SK-N-SH (cell line): ENCODE measurements at regions not wholly inside any gene's neighbourhood (a gene's known extent, or its start where the extent isn't known, plus 50 kb on each side); places are given as distances from the start of the nearest gene placed in this dataset.

ENCODE experiments used
- CHD2 ChIP-seq: fragments of 150-350 bp; IDR thresholded peaks from 2 replicates; pipeline ENCODE4 v1.6.1; 2018; ENCODE audit warnings: low read length; ENCODE audit not compliant: partially characterized antibody
- CTCF ChIP-seq: fragments of 200-600 bp; sonication (generic); IDR thresholded peaks from 2 replicates; pipeline ENCODE4 v1.6.1; 2017; ENCODE audit warnings: antibody characterized with exemption, mild to moderate bottlenecking, moderate library complexity
- NFIC ChIP-seq: IDR thresholded peaks from 2 replicates; pipeline ENCODE4 v1.4.0; 2012; ENCODE audit warnings: borderline replicate concordance
- PBX3 ChIP-seq: IDR thresholded peaks from 2 replicates; pipeline ENCODE4; 2012
- POLR2AphosphoS5 ChIP-seq: IDR thresholded peaks from 2 replicates; pipeline ENCODE4 v1.6.1; 2012; ENCODE audit warnings: low read depth, low read length
- RAD21 ChIP-seq: IDR thresholded peaks from 2 replicates; pipeline ENCODE4 v1.6.1; 2012; ENCODE audit warnings: mild to moderate bottlenecking, low read length
- RXRA ChIP-seq: IDR thresholded peaks from 2 replicates; pipeline ENCODE4 v1.4.0; 2012; ENCODE audit warnings: low read depth, mild to moderate bottlenecking, borderline replicate concordance

- TF ChIP-seq RXRA (no peak), NFIC (no peak), PBX3 (no peak), CHD2 (no peak), RAD21 (no peak), CTCF (no peak), POLR2AphosphoS5 (no peak)
These were observed 607.0 kb downstream of the NPHP4 start for GRCh38 chr1:5385096-5385799.
